GM19468 (cell line): ENCODE measurements at regions not wholly inside any gene's neighbourhood (a gene's known extent, or its start where the extent isn't known, plus 50 kb on each side); places are given as distances from the start of the nearest gene placed in this dataset.
"Not testable (repeated sequence)": the region's sequence is repeated elsewhere in the genome, so short reads cannot be mapped to it uniquely, and the experiment has no call there.

Experiments used
- ATAC-seq: cut with Tn5 transposase; IDR thresholded peaks from one replicate; pipeline ENCODE4 v1.9.1; 2021; ENCODE audit warnings: mild to moderate bottlenecking, moderate library complexity, moderate number of reproducible peaks; ENCODE audit not compliant: unreplicated experiment; ENCODE audit errors: extremely low read depth

GRCh38 chr3:72277710-72278109 lies 492.8 kb upstream of the PROK2 start:
- no peak for ATAC-seq

GRCh38 chr3:72276806-72277205 lies 491.9 kb upstream of the PROK2 start:
- no peak for ATAC-seq

GRCh38 chr3:72275331-72275751 lies 490.4 kb upstream of the PROK2 start:
- ATAC-seq, result no peak

- no peak for ATAC-seq
Measured at GRCh38 chr3:72274493-72275330, 489.8 kb upstream of the PROK2 start.

GRCh38 chr3:72273615-72274014 lies 488.7 kb upstream of the PROK2 start:
- ATAC-seq, result no peak

GRCh38 chr3:72272356-72272755 lies 487.4 kb upstream of the PROK2 start:
- ATAC-seq, result no peak

GRCh38 chr3:72271923-72272322 lies 487.0 kb upstream of the PROK2 start:
- no peak for ATAC-seq

- ATAC-seq, result no peak
Measured at GRCh38 chr3:72271216-72271615, 486.3 kb upstream of the PROK2 start.

- no peak for ATAC-seq
Measured at GRCh38 chr3:72270730-72271129, 485.8 kb upstream of the PROK2 start.

GRCh38 chr3:72270072-72270681 lies 485.2 kb upstream of the PROK2 start:
- ATAC-seq, result no peak

- ATAC-seq, result no peak
Measured at GRCh38 chr3:72269475-72269874, 484.5 kb upstream of the PROK2 start.

- not testable (repeated sequence) for ATAC-seq
Measured at GRCh38 chr3:72266921-72267524, 482.1 kb upstream of the PROK2 start.

GRCh38 chr3:72266016-72266370 lies 481.0 kb upstream of the PROK2 start:
- peak; percentile 3 for ATAC-seq

GRCh38 chr3:72265256-72266015 lies 480.5 kb upstream of the PROK2 start:
- peak; percentile 28 for ATAC-seq

GRCh38 chr3:72263223-72263990 lies 478.5 kb upstream of the PROK2 start:
- no peak for ATAC-seq

- no peak for ATAC-seq
Measured at GRCh38 chr3:72262736-72263135, 477.8 kb upstream of the PROK2 start.

GRCh38 chr3:72261566-72262564 lies 476.9 kb upstream of the PROK2 start:
- ATAC-seq, result no peak

GRCh38 chr3:72260588-72260910 lies 475.6 kb upstream of the PROK2 start:
- no peak for ATAC-seq
